C4-2B (cell line): ENCODE measurements at regions not wholly inside any gene's neighbourhood (a gene's known extent, or its start where the extent isn't known, plus 50 kb on each side); places are given as distances from the start of the nearest gene placed in this dataset.

Experiments used
- H3K27ac ChIP-seq: fragments of 450-650 bp; 2 replicates; pipeline ENCODE4 v1.5.1; 2017
- ZFX ChIP-seq: fragments of 450-650 bp; IDR thresholded peaks from 2 replicates; pipeline ENCODE4 v1.6.1; 2017
- TF ChIP-seq, protein P1 (sequence below): fragments of 450-650 bp; conservative IDR thresholded peaks from 2 replicates; pipeline ENCODE4 v1.5.1; 2017; ENCODE audit warnings: mild to moderate bottlenecking

- TF ChIP-seq, protein P1, sequence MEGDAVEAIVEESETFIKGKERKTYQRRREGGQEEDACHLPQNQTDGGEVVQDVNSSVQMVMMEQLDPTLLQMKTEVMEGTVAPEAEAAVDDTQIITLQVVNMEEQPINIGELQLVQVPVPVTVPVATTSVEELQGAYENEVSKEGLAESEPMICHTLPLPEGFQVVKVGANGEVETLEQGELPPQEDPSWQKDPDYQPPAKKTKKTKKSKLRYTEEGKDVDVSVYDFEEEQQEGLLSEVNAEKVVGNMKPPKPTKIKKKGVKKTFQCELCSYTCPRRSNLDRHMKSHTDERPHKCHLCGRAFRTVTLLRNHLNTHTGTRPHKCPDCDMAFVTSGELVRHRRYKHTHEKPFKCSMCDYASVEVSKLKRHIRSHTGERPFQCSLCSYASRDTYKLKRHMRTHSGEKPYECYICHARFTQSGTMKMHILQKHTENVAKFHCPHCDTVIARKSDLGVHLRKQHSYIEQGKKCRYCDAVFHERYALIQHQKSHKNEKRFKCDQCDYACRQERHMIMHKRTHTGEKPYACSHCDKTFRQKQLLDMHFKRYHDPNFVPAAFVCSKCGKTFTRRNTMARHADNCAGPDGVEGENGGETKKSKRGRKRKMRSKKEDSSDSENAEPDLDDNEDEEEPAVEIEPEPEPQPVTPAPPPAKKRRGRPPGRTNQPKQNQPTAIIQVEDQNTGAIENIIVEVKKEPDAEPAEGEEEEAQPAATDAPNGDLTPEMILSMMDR: no peak
- no peak for TF ChIP-seq ZFX
- H3K27ac ChIP-seq: no peak overlapping the region
Observed at GRCh38 chr17:53390575-53390974, 432.2 kb upstream of the KIF2B start.

DNA sequence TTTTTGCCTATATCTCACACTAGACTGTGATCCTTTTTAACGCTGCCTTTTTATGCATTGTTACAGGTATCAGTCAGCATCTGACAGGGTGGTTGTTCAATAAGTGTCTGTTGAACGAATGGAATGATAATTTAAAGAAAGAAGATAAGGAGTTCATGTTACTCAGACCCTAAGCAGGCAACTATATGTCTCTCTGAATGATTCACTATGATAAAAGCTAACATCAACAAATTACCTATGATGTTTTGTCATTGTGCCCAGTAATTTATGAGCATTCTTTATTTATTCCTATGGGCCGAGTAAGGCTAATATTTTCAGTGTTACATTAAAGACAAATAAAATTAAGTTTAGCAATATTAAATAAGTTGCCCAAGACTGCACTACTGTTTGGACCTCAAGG, 435.0 kb upstream of the KIF2B start:
- TF ChIP-seq ZFX: no peak
- TF ChIP-seq, protein P1: no peak
- no peak overlapping the region for H3K27ac ChIP-seq

DNA sequence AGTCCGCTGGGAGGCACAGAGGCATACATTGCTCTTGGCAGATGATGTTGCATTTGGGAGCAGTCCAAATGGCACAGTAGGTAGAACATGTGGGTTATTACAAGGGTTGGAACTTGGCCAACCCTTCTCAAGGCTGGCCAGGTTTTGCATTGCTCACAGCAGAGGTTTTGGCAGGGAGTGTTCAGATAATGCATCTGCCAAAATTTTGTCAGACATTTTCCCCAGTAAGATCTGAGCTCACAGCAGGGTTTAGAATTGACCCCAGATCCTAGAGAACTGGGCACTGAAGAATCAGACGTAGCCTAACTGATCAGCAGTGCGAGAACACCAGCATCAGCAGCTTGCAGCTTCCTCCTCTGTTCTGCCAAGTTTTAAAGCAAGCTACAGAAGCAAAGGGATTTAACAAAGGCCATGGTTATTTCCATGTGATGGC, 468.8 kb upstream of the KIF2B start:
- H3K27ac ChIP-seq: no peak overlapping the region
- TF ChIP-seq, protein P1: no peak
- no peak for TF ChIP-seq ZFX

DNA sequence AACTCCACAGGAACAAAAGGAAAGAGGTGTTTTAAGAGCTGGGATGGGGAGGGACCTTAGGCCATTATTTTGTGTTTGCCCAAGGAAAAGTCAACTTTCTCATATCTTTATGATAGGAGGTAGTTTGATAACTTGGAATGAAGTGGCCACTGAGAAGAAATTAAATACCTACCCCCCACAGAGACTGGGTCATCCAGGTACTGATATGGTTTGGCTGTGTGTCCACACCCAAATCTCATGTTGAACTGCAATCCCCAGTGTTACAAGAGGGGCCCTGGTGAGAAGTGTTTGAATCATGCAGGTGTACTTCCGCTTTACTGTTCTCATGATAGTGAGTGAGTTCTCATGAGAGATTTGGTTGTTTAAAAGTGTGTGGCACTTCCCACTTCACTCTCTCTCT, 477.9 kb upstream of the KIF2B start:
- no peak overlapping the region for H3K27ac ChIP-seq
- TF ChIP-seq ZFX: no peak
- TF ChIP-seq, protein P1: no peak

DNA sequence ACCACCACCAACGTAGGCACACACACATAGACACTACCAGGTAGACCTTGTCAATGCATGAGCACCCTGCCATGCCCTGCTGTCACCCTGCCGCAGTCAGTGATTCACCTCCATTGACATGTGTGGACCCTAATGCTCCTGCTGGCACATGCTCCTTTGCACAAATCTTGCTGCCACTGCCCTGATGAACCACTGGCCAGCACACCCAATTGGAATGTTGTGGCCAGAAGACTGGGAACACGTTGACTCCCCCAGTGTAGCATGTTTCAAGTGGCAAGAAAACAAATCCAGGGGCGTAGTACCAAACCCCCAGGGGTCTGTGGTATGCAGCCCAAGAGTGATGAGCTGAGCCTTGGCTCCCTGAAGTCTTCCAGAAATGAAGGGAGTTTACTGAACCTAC, 486.4 kb upstream of the KIF2B start:
- H3K27ac ChIP-seq: no peak overlapping the region
- TF ChIP-seq ZFX: no peak
- TF ChIP-seq, protein P1: no peak

- no peak overlapping the region for H3K27ac ChIP-seq
- TF ChIP-seq, protein P1: no peak
- no peak for TF ChIP-seq ZFX
Observed at GRCh38 chr17:53335443-53335842, 487.3 kb upstream of the KIF2B start.

DNA sequence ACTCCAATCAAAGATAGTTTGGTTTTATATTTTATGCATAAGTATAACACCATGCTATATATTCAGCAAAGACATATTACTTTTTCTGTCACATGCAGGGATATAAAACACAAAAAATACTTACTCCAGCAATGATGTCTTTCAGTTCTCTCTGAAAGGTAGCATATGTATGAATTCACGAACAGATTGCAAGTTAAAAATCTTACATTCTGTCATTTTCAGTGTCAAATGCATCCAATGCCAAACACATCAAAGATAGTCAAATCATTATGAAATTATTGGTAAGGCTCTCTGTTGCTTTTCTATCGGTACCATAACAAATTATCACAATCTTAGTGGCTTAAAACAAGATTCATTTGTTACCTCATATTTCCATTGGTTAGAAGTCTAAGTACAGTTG, 492.0 kb upstream of the KIF2B start:
- TF ChIP-seq, protein P1: no peak
- TF ChIP-seq ZFX: no peak
- H3K27ac ChIP-seq: no peak overlapping the region
